ENCODE measurements at regions not wholly inside any gene's neighbourhood (a gene's known extent, or its start where the extent isn't known, plus 50 kb on each side); places are given as distances from the start of the nearest gene placed in this dataset.

DNA sequence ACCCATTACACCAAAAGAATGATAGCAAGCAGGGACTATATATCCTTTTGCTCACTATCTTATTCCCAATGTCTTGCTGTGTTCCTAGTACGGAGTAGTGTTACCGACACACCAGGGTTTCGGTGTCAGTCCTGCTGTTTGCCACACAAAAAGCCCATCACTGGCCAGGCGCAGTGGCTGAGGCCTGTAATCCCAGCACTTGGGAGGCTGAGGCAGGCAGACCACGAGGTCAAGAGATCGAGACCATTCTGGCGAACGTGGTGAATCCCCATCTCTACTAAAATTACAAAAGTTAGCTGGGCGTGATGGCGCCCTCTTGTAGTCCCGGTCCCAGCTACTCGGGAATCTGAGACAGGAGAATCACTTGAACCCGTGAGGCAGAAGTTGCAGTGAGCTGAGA is 1467.3 kb upstream of the MIR17HG start:
- TF ChIP-seq CTCF (IDR thresholded peaks at IDR 0.05) (no peak), POLR2AphosphoS5 (IDR thresholded peaks at IDR 0.05) (no peak), POLR2A (IDR thresholded peaks at IDR 0.05) (no peak), EP300 (IDR thresholded peaks at IDR 0.05) (no peak)

All from sigmoid colon (tissue), 4 donors.